NCI-H1092 (cell line): ENCODE measurements at regions not wholly inside any gene's neighbourhood (a gene's known extent, or its start where the extent isn't known, plus 50 kb on each side); places are given as distances from the start of the nearest gene placed in this dataset.

Experiments
- DNase-seq: peaks from one replicate; lab custom pipeline; 2025; lab: John Stamatoyannopoulos, UW

DNA sequence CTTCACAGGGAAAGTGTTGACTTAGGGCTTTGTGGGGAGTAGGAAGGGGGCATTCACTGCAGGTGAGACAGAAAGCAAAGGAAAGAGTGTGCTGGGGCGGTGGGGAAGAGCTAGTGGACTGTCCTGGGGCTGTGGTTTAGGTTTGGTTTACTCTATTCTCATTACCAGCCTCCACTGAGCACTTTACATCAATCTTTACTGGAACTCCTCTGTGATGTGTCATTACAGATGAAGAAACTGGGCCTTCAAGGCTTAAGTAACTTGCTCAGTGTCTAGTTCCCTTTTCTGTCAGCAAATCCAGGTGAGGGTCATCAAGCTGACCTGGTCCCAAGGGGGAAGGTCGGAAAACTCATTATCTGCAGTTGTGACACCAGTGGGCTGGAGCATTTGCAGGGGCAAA, 120.2 kb upstream of the PFN2 start:
- DNase-seq: no peak

DNA sequence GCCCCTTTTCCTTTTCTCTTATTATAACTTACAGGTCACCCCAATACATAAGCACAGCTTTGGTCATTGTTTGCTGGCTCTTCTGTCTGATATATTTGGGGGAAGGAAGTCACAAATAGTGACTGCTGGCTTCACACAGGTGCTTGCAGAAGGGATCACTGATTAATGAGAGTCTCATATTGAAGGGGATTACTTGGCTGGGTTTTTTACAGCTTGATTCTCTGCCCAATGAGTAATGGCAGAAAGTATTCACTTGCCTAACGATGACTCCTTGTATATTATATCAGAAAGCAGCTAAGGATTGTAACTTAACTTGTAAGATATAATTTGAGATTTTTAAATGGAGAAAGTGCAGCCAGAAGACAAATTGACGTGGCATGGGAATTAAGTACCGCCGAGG, 119.3 kb upstream of the PFN2 start:
- DNase-seq: no peak

DNA sequence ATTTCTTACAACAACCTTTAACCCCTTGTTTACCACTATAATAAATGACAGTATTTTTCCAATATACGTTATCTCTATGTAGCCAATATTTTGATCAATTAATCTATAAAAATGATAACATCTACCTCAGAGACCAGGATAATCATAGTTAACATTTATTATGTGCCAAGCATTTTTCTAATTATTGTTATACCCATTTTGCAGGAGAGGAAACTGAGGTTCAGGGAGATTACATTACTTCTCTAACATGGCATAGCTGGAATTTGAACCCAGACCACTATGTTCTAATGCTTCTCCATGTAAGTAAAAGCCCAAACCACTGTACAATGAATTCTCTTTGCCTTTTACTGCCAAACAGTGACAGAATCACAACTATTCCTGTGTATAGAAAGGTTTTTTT, 113.4 kb upstream of the PFN2 start:
- no peak for DNase-seq

DNA sequence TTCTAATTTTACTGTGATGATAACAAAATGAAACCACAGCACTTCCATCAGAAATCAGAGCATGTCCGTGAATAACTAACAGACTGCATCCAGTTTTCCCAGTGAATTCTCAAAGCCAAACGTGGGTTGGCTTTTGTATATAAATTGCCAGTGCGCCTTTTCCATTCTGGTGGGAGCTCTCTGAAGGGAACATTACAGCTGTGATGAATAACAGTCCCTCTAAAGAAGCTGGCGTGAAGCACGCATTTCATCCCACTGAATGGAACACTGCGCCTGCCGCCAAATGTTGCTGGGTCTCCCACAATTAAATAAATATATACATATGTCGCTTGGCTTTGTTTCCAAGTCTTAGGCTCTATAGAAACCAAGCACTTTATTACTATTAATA, 113.0 kb upstream of the PFN2 start:
- no peak for DNase-seq

DNA sequence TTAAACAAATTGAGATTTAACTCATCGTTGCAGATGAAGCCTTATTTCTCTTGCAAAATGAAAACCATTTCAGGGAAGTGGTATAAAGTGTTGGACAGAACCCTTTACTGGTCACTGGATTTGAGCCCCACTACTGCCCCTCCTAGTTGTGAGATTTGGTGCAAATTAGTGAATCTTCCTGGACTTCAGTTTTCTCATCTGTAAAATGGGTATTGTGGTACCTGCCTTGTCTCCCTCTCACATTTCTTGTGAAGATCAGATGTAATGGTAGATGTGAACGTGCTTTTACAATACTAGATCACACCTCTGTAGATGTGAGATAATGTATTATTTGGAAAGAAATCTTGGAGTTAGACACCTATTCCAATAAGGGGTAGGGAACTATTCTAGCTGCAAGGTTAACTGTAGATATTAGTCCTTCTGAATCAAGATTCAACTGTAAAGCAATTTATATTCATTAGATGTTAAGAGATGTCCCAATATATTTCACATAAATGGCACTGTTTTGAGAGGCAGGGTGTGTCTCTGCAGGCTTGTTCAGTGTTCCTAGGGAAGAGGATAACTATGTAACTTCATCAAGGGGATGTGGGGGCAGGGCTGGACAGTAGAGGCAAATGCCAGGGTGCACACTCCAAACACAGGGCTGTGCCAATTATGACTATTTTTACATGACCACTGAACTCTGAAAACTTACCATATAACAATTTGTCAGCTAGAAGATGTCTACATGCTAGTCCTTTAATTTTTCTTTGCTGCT, 112.4 kb upstream of the PFN2 start:
- DNase-seq: no peak

DNA sequence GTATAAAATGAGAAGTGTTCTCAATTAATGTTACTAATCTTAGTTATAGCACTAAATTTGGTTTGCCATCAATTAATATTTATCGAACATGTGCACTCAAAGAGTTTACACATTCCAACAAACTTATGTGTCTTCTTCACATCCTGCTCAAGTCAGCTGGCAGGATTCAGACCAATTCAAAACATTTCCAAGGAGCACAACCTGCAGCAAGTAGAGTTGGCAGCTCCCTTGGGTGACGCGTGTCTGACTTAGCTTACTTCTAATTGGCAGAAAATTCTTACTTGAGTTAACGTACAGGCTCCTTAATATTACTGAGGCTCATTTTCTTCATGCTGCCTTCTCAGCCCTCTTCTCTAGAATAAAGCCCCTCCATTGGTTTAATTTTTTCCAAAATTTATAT, 110.4 kb upstream of the PFN2 start:
- no peak for DNase-seq

DNA sequence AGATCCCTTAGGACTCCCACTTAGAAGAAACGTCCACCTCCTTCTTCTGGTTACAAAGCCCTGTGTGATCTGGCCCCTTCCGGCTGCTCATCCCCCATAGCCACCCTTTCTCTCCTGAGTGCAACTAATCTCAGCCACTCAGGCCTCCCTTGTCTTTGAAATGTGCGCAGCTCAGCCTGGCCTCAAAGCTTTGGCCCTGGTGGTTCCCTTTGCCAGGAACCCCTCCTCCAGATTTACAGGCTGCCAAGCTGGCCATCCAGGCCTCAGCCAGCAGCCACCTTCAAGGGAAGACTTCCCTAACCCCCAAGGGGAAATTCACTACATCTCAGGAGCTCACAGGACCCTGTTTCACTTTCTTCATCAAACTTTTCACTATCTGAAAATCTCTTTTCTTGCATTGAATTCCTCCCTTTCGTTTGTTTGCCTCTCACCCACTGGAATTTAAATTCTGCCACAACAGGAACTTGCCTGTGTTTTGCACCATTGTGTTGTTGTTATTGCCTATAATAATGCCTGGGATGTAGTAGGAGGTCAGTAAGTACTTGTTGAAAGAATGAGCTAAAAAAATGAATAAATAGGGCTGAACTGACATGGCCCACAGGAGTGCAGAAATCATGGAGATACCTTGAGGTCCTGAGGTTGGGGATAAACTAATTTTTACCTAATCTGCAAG, 109.5 kb upstream of the PFN2 start:
- DNase-seq: no peak

DNA sequence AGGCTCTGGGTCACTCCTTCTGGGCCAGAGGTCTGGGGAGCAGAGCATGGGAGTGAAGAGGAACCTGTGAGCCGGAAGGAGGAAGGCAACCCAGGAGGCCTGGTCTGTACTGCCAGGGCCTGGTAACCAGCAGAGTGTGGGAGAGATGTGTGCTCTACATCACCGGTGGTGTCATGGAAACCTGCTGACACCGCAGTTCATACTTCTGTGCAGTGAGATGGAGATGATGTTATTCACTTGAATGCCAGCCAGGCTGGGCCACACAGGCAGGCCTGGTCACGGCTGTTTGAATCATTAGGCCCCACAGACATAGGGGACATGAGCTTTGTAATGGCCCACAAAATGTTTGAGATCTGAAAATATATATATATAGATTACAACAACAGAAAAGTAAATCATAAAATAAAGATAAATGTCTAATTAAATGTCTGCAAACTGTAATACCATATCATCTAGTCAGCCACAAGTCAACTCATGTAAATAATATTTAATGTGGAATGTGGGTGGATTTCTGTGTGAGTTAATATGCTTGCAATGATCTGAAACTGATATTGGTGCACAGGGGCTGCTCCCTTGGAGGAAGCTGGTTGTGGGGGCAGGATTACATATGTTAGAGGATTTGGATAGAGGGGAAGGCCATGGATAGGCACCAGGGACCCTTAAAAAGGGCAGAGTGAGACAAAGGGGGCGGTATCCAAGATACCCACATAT, 108.5 kb upstream of the PFN2 start:
- DNase-seq: no peak

DNA sequence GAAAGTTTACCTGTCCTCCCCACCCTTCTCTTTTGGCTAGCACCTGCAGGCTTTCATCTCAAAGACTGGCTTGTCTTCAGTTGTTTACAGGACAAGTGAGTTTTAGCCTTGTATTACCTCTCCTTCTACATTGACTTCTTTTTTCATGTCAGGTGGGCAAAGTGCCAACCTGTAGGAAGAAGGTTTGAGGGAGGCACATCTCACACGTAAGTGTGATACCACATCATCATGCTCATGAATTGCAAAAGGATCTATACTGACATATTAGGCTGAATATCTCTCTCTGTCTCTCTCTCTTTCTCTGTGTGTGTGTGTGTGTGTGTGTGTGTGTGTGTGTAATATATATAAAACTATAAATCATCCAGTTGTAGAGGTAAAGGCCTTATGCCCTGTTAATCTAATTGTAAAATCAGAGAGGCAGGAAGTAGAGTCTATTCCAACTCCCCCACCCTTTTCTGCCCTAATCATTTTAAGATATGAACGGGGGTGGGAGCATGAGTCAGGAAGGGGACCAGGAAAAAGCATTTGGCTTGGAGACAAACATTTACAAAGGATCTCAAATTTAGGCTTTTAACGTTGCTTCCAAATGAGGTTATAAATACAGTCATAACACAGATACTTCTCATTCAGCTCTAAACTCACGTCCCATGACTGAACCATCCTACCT, 107.0 kb upstream of the PFN2 start:
- DNase-seq: no peak

DNA sequence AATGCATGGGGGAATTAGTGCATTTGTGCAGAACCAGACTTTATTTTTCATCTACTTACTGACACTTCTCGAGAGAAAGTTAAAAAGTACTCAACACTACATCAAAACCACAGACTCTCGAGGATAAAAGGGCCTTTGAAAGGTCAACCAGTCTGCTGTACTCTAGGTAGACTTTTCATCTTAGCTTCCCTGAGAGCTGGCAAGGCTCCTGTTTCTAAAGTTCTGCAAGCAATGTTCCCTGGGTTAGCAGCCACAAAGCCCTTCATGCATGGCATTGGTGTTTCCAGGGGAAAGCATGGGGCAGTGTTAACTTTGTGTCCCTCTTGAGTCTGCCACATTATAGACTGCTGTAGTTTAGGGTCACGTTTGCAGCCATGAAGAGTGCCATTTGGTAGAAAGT, 106.4 kb upstream of the PFN2 start:
- no peak for DNase-seq

DNA sequence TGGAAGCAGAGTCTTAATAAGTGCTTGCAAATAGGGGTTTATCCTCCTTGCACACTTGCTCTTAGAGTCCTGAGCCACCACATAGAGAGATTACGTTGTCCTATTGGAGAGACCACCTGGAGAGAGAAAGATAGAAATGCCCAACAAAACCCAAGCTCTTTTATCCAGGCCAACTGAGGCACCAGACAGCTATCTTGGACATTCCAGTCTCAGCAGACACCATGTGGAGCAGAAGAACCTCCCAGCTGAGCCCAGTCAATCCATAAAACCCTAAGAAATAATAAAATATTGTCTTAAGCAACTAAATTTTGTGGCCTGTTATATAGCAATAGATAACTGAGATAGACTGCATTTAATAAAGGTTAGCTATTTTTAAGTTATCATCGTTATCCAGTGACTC, 105.7 kb upstream of the PFN2 start:
- no peak for DNase-seq

DNA sequence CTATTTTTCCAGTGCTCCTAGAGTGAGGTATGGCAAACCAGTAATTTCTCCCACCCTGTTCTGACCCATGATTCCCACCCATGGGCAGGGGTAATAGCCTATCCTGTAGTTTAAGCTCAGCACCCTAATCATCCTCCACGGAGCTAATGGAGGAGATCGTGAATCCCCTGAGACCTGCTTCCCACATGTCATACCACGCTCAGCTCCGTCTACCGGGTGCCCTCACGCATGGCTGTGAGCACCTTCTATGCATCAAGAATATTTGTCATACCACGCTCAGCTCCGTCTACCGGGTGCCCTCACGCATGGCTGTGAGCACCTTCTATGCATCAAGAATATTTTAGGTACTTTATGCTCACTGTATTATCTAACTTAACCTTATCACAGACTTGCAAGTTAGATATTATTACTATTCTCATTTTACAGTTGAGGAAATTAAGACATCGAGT, 104.7 kb upstream of the PFN2 start:
- no peak for DNase-seq

DNA sequence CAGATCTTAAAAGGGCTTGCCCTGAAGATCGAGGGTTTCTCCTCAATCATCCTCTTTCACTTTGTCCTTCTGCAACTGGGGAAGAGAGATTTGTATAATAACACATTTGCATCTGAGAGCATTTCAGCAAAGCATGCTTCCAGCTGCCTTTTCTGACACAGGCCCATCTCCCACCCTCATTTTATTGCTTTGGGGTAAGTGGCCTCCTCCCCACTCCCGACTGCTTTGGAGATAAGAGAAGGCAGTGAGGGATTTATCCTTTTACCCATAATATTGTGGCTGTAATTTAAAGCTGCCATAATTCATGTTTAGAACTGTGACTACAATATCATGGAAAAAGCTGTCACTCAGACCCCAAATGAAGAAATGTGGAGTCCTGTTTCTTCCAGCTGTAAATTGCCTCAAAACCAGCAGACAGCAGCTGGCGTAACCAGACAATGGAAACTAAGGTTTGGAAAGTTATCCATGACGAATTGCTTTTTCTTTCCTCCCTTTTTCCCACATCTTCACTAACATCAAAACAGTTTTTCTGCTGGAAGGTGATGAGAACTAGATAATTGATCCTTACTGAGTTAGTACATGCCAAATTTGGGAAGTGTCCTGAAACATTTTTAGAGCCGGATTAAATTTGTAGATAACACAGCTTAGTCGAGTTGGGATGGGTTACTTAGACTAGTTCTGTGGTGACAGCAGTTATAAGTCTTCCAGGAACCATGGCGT, 104.2 kb upstream of the PFN2 start:
- no peak for DNase-seq

DNA sequence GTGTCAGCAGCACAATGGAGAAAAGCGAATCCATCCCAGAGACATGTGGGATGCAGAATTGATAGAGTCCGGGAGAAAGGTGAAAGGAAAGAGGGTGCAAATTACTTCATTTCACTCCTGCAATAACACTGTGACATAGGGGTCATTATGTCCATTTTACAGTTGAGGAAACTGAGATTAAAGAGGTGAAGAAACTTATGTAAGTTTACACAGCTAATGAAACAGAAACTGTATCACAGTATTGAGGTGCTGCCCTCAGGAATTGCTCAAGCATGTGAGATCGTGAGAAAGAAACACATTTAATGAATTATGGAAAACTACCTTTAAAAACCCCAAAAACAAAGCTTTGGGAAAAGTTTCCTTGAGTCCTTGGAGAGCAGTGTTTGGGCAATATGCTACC, 103.6 kb upstream of the PFN2 start:
- DNase-seq: no peak

DNA sequence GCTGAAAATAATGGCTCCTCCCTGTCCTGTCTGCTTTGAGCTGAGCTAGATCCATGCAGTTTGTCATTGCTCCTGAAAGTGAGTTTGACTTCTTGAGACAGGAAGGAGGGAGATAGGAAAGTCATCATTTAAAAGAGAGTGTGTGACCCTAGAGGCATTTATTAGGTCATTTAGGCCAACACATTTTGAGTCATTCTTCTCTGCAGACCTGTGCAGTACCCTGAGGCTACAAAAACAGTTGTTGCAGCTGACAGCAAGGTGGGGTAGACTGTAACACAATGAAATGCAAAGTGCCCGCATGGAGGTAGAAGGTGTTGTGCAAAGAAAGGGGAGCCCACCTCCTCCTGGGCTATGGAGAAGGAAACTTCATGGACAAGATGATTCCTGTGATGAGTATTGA, 102.8 kb upstream of the PFN2 start:
- DNase-seq: no peak

DNA sequence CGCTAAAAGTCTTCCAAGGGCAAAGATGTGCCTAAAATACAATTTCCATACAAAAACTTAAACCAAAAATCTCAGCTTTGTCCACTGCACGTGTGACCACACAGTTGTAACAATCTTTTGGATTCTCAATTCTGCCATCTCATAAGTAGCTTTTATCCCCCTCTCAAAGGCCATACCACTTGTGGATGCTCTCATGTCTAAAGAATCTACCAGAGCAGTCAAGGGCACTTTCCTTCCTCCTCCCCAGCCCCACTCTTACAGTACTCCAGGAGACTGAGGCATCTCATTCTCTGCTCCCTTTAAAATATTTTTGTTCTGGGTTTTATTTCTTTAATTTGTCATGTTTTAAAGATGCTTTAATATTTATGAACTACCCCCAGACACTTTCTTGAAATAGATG, 102.3 kb upstream of the PFN2 start:
- DNase-seq: no peak

DNA sequence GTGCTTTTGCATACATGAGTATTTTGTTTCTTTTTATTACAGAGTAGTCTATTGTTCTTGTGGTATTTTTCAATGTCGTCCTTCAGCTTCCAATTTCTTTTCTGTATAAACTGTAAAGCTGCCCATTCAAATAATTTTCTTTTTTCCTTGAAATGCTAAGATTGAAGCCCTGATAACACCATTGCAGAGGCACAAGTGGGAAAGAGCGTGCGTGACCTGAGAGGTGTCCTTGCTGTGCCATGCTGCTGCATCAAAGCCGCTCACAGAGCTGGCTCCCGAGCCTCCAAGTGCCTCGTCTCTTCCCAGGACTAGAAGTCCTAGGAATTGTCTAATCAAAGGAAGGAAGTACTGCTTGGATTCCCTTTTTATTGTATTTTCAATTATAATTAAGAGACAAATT, 101.9 kb upstream of the PFN2 start:
- DNase-seq: no peak

DNA sequence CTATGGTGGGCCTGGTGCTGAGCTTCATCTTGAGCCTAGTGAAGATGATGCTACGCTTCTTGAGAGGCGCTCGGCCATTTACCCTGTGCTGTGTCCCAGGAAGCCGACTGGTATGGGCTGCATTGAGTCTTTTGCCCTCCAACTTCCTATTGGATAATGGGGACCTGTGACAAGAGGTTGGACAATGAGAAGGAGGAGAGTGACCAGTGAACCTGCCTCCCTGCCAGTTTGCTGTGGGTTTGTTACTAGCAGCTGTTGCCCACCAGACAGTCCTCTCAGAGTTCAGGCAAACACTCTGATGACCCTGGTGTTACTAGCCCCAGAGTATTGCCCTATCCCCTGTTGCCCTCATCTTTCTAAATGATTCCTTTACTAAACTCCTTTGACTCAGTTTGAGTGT, 99.6 kb upstream of the PFN2 start:
- no peak for DNase-seq

DNA sequence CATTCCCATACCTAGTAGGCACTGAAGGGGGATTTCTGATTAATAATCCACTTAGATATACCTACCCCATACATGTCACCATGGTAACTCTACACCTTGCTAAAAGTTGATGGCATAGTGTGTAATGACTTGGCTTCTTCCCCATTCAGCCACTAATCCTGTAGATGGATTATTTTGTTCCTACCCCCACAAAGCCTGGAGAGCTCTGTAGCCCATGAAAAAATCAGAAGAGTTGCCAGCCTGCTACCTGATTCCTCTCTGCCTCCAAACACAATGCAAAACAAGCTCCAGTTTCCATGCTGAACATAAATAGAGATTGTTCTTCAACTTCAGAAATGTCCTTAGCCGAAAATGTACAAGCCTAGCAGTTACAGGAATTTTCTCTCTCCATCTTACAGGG, 98.9 kb upstream of the PFN2 start:
- DNase-seq: no peak

DNA sequence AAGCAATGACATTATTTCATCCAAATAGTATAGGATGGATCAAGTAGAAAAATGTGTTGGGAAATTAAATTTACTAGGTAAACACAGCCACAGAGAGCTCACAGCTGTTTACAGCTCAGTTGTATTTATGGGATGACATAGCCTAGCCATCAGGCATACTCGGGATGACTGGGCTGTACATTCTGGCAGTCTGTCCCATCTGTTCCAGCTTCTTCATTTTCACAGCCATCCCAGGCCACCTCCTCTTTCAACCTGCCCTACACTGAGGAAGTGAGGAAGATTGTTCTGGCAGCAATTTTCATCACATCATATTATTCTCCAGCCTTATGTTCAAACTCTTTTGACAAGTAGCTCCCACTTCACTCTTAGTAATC, 98.4 kb upstream of the PFN2 start:
- DNase-seq: no peak

DNA sequence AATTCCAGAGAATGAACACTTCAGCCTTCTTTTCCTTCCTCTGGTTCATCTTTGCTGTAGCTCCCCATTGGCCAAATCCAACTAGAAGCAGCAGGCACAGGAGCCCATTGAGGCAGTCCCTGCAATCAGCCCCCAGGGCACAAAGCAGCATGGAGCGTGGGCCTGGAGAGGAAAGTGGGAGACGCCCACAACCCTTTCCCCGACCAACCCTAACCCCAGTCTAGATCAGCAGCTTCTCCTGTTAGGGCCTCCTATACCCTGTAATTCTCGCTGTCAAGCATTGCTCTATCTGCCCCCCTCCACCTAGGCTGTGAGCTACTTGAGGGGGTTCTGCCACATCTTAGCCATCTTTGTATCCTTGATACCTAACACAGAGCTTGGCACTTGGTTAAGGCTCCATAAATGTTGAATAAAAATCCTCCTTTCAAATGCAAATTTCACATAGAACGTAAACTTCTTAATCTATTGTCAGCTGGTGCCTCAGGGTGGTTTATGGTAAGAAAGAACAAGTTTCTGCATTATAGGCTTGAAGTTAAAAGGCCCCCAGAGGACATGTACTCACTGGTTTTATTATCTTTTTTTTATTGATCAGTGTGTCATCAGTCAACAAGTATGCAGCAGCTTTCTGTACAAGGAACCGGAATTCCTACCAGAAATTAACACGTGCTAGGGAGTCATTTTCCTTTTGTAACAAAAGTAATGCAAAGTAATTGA, 97.9 kb upstream of the PFN2 start:
- no peak for DNase-seq

DNA sequence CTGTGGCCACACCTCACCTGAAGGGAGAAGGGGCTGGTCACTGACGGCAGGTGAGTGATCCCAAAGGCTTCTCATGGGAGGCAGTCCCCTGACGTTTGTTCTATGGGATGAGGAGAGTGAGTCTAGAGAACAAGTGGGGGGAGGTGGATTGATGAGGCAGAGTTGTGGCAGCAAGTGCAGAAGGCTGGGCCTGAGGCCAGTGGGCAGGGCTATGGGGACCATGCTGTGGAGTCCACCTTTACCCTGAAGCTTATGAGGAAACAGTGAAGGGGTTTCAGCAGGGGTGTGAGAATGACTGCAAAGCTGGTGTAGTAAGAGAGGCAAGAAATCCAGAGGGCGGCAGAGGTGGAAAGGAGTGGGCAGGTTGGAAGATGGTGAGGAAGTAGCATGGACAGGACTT, 96.9 kb upstream of the PFN2 start:
- DNase-seq: no peak
